ENCODE measurements at regions not wholly inside any gene's neighbourhood (a gene's known extent, or its start where the extent isn't known, plus 50 kb on each side); places are given as distances from the start of the nearest gene placed in this dataset.

DNA sequence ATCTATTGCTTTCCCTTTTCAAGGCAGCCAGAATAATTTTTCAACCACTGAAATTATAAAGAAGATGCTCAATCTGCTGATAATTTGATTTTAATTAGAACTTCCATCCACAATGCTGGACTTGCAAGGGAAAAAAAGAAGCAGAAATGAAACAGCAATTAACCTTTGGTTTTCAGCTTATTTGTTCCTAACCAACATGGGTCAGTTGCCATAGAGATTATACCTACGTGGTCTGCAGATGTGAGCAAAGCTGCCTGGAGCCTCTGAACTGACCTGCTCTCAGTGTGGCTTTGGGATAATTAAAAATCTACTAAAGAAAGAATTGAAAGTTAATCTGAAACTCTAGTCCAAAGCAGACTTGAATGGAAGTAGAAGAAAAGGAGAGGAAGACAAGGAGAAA is 195.7 kb upstream of the API5 start:
- no peak overlapping the region for H2BK12ac ChIP-seq (ENCODE audit: low read length in 2 of 2)
- no peak overlapping the region for H3K4me2 ChIP-seq (ENCODE audit: low read length, poor library complexity, severe bottlenecking)
- H2AK5ac ChIP-seq (ENCODE audit: low read length, severe bottlenecking) = no peak overlapping the region
- no peak overlapping the region for H3K9ac ChIP-seq (ENCODE audit: low read length)
- H3K79me1 ChIP-seq (replicated peaks; ENCODE audit: low read length, poor library complexity, severe bottlenecking) = no peaks in the 10 kb centered on the region
- no peak overlapping the region for H3K18ac ChIP-seq (ENCODE audit: low read depth in 1 of 2, low read length in 2 of 2)
- no peak overlapping the region for H3K4me3 ChIP-seq (ENCODE audit: insufficient read depth in 1 of 2, low read depth in 1 of 2, low read length in 2 of 2)
- no peaks in the 10 kb centered on the region for H3K36me3 ChIP-seq (ENCODE audit: control insufficient read depth in 1 of 2, insufficient read depth in 2 of 2, low read depth in 1 of 2, low read length in 2 of 2)
- H2BK120ac ChIP-seq (ENCODE audit: low read depth, low read length) = no peak overlapping the region
- H2AFZ ChIP-seq (ENCODE audit: low read depth, low read length) = no peak overlapping the region
- H3K23ac ChIP-seq (ENCODE audit: low read length in 2 of 2) = no peak overlapping the region
- H2BK15ac ChIP-seq (ENCODE audit: low read depth, poor library complexity, severe bottlenecking) = no peak overlapping the region
- no peaks in the 10 kb centered on the region for H3K9me3 ChIP-seq (ENCODE audit: control insufficient read depth, low read length)
- H3K14ac ChIP-seq (ENCODE audit: low read length in 2 of 2) = no peak overlapping the region
- no peak for DNase-seq
- WGBS = 22% methylated on average over 1 of the region's 1 CpG
- H3K27ac ChIP-seq (ENCODE audit: low read length, poor library complexity, severe bottlenecking) = no peak overlapping the region
- H4K91ac ChIP-seq (ENCODE audit: low read length) = no peak overlapping the region
- H3K4me1 ChIP-seq (ENCODE audit: control insufficient read depth, insufficient read depth, low read depth, low read length) = no peaks in the 10 kb centered on the region
- H3K4ac ChIP-seq (ENCODE audit: low read depth in 1 of 2, low read length in 2 of 2) = no peak overlapping the region
- H4K8ac ChIP-seq (ENCODE audit: low read length) = no peak overlapping the region
- no peaks in the 10 kb centered on the region for H3K27me3 ChIP-seq (ENCODE audit: control insufficient read depth in 1 of 2, insufficient read depth in 1 of 2, low read length in 2 of 2)
- H2BK5ac ChIP-seq (ENCODE audit: low read depth, low read length, poor library complexity, severe bottlenecking) = no peak overlapping the region

DNA sequence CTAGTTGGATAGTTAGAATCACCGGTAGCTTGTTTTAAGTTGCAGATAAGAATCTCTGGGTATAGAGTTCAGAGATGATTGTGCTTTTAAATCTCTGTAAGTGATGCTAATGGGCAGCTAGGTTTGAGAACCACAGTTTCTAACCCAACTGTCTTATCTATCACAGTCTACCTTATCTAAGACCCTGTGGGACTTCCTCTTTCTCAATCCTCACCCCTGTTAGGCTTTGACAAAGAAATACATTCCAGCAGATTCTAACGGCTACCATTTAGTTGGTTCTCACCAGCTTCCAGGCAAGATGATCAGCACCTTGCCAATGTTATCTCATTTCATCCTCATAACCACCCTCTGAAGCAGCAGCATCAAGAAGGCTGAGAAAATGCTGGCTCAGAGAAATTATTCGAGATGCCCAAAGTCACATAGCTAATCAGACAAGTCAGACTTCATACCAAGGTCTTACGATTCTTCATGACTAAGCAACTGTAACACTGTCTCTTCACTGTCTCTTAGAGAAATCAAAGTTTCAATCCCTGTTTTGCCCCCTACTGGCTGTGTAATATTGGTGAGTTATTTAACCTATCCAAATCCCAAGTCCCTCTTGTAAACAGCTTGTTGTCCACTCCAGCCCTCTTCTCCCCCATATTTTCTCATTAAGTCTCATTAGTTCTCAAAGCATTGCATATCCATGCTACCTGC is 192.4 kb upstream of the API5 start:
- Histone ChIP-seq H2BK12ac (ENCODE audit: low read length in 2 of 2) (no peak overlapping the region), H3K4me2 (ENCODE audit: low read length, poor library complexity, severe bottlenecking) (no peak overlapping the region), H3K27ac (ENCODE audit: low read length, poor library complexity, severe bottlenecking) (no peak overlapping the region), H2BK15ac (ENCODE audit: low read depth, poor library complexity, severe bottlenecking) (no peak overlapping the region), H3K18ac (ENCODE audit: low read depth in 1 of 2, low read length in 2 of 2) (no peak overlapping the region), H3K23ac (ENCODE audit: low read length in 2 of 2) (no peak overlapping the region), H2AK5ac (ENCODE audit: low read length, severe bottlenecking) (no peak overlapping the region), H2AFZ (ENCODE audit: low read depth, low read length) (no peak overlapping the region), H4K91ac (ENCODE audit: low read length) (no peak overlapping the region), H3K4me3 (ENCODE audit: insufficient read depth in 1 of 2, low read depth in 1 of 2, low read length in 2 of 2) (no peak overlapping the region), H4K8ac (ENCODE audit: low read length) (no peak overlapping the region), H3K9ac (ENCODE audit: low read length) (no peak overlapping the region), H3K14ac (ENCODE audit: low read length in 2 of 2) (no peak overlapping the region), H3K27me3 (ENCODE audit: control insufficient read depth in 1 of 2, insufficient read depth in 1 of 2, low read length in 2 of 2) (no peaks in the 10 kb centered on the region), H3K9me3 (ENCODE audit: control insufficient read depth, low read length) (no peaks in the 10 kb centered on the region), H3K4me1 (ENCODE audit: control insufficient read depth, insufficient read depth, low read depth, low read length) (no peaks in the 10 kb centered on the region), H2BK120ac (ENCODE audit: low read depth, low read length) (no peak overlapping the region), H2BK5ac (ENCODE audit: low read depth, low read length, poor library complexity, severe bottlenecking) (no peak overlapping the region), H3K79me1 (replicated peaks; ENCODE audit: low read length, poor library complexity, severe bottlenecking) (no peaks in the 10 kb centered on the region), H3K4ac (ENCODE audit: low read depth in 1 of 2, low read length in 2 of 2) (no peak overlapping the region), H3K36me3 (ENCODE audit: control insufficient read depth in 1 of 2, insufficient read depth in 2 of 2, low read depth in 1 of 2, low read length in 2 of 2) (no peaks in the 10 kb centered on the region)
- 64% methylated on average over 3 of the region's 4 CpGs for WGBS
- no peak for DNase-seq

DNA sequence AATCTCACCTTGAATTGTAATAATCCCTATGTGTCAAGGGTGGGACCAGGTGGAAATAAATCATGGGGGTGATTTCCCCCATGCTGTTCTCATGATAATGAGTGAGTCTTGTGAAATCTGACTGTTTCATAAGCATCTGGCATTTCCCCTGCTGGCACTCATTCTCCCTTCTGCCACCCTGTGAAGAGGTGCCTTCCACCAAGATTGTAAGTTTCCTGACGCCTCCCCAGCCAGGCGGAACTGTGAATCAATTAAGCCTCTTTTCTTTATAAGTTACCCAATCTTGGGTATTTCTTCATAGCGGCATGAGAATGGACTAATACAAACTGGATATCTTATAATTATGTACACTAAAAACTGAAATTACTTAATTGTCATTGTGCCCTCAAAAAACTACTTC is 189.2 kb upstream of the API5 start:
- H3K4me3 ChIP-seq (ENCODE audit: insufficient read depth in 1 of 2, low read depth in 1 of 2, low read length in 2 of 2) = no peak overlapping the region
- H2BK5ac ChIP-seq (ENCODE audit: low read depth, low read length, poor library complexity, severe bottlenecking) = no peak overlapping the region
- 83% methylated on average over 1 of the region's 3 CpGs for WGBS
- H3K23ac ChIP-seq (ENCODE audit: low read length in 2 of 2) = no peak overlapping the region
- H4K91ac ChIP-seq (ENCODE audit: low read length) = no peak overlapping the region
- H2BK120ac ChIP-seq (ENCODE audit: low read depth, low read length) = no peak overlapping the region
- no peak overlapping the region for H3K9ac ChIP-seq (ENCODE audit: low read length)
- no peaks in the 10 kb centered on the region for H3K27me3 ChIP-seq (ENCODE audit: control insufficient read depth in 1 of 2, insufficient read depth in 1 of 2, low read length in 2 of 2)
- no peaks in the 10 kb centered on the region for H3K79me1 ChIP-seq (replicated peaks; ENCODE audit: low read length, poor library complexity, severe bottlenecking)
- no peak overlapping the region for H2BK12ac ChIP-seq (ENCODE audit: low read length in 2 of 2)
- no peak overlapping the region for H3K18ac ChIP-seq (ENCODE audit: low read depth in 1 of 2, low read length in 2 of 2)
- no peak overlapping the region for H4K8ac ChIP-seq (ENCODE audit: low read length)
- H2AK5ac ChIP-seq (ENCODE audit: low read length, severe bottlenecking) = no peak overlapping the region
- no peak overlapping the region for H2AFZ ChIP-seq (ENCODE audit: low read depth, low read length)
- no peak overlapping the region for H3K4ac ChIP-seq (ENCODE audit: low read depth in 1 of 2, low read length in 2 of 2)
- no peaks in the 10 kb centered on the region for H3K36me3 ChIP-seq (ENCODE audit: control insufficient read depth in 1 of 2, insufficient read depth in 2 of 2, low read depth in 1 of 2, low read length in 2 of 2)
- no peak overlapping the region for H3K14ac ChIP-seq (ENCODE audit: low read length in 2 of 2)
- no peak overlapping the region for H3K4me2 ChIP-seq (ENCODE audit: low read length, poor library complexity, severe bottlenecking)
- DNase-seq = no peak
- no peaks in the 10 kb centered on the region for H3K9me3 ChIP-seq (ENCODE audit: control insufficient read depth, low read length)
- no peaks in the 10 kb centered on the region for H3K4me1 ChIP-seq (ENCODE audit: control insufficient read depth, insufficient read depth, low read depth, low read length)
- H3K27ac ChIP-seq (ENCODE audit: low read length, poor library complexity, severe bottlenecking) = no peak overlapping the region
- H2BK15ac ChIP-seq (ENCODE audit: low read depth, poor library complexity, severe bottlenecking) = no peak overlapping the region

DNA sequence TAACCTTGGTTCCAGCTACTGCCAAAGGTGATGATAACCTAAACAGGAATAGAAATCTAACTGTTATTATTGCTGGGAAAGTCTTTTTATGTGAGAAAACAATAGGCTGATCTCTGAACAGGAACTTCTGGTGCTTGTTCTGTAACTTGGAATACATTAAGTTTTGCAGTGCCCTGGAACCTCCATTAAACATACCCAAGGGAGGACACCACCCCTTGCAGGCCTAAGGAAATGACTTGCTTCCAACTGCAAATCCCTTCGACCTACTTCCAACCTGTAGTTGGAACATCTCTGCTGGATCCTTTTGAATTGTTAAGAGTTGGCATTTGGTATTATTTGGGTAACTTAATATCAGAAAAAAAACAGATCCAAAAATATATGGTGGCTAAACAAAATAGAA is 188.4 kb upstream of the API5 start:
- DNase-seq = no peak
- Histone ChIP-seq H3K79me1 (replicated peaks; ENCODE audit: low read length, poor library complexity, severe bottlenecking) (no peaks in the 10 kb centered on the region), H3K4ac (ENCODE audit: low read depth in 1 of 2, low read length in 2 of 2) (no peak overlapping the region), H3K23ac (ENCODE audit: low read length in 2 of 2) (no peak overlapping the region), H3K27ac (ENCODE audit: low read length, poor library complexity, severe bottlenecking) (no peak overlapping the region), H3K4me2 (ENCODE audit: low read length, poor library complexity, severe bottlenecking) (no peak overlapping the region), H3K4me3 (ENCODE audit: insufficient read depth in 1 of 2, low read depth in 1 of 2, low read length in 2 of 2) (no peak overlapping the region), H2BK12ac (ENCODE audit: low read length in 2 of 2) (no peak overlapping the region), H3K36me3 (ENCODE audit: control insufficient read depth in 1 of 2, insufficient read depth in 2 of 2, low read depth in 1 of 2, low read length in 2 of 2) (no peaks in the 10 kb centered on the region), H2BK15ac (ENCODE audit: low read depth, poor library complexity, severe bottlenecking) (no peak overlapping the region), H2BK120ac (ENCODE audit: low read depth, low read length) (no peak overlapping the region), H2BK5ac (ENCODE audit: low read depth, low read length, poor library complexity, severe bottlenecking) (no peak overlapping the region), H2AK5ac (ENCODE audit: low read length, severe bottlenecking) (no peak overlapping the region), H3K18ac (ENCODE audit: low read depth in 1 of 2, low read length in 2 of 2) (no peak overlapping the region), H4K91ac (ENCODE audit: low read length) (no peak overlapping the region), H3K9me3 (ENCODE audit: control insufficient read depth, low read length) (no peaks in the 10 kb centered on the region), H4K8ac (ENCODE audit: low read length) (no peak overlapping the region), H3K27me3 (ENCODE audit: control insufficient read depth in 1 of 2, insufficient read depth in 1 of 2, low read length in 2 of 2) (no peaks in the 10 kb centered on the region), H3K4me1 (ENCODE audit: control insufficient read depth, insufficient read depth, low read depth, low read length) (no peaks in the 10 kb centered on the region), H3K9ac (ENCODE audit: low read length) (no peak overlapping the region), H2AFZ (ENCODE audit: low read depth, low read length) (no peak overlapping the region), H3K14ac (ENCODE audit: low read length in 2 of 2) (no peak overlapping the region)
- WGBS = no CpG with 5 or more reads among the region's 1 CpG

Measured in mesenchymal stem cell (in vitro differentiated cells and primary cell).